ENCODE measurements at regions not wholly inside any gene's neighbourhood (a gene's known extent, or its start where the extent isn't known, plus 50 kb on each side); places are given as distances from the start of the nearest gene placed in this dataset.

DNA sequence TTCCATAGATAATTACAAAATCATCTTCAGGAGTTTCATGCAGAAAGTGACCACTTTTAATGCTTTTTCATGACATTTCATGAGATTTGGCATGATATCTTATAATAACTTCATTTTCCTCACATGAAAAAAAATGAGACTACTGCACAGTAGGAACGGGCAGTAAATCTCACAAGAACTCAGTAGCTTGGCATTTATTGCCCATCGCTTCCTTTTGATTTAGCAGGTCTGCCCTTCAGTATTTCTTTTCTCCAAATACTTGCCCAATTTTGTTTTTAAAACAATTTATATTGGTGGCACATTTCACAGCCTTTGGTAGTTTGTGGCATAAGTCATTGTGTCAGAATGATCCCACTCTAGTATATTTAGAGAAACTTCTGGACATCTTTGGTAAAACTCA, 711.8 kb upstream of the CHD1 start:
- no CpG with 5 or more reads among the region's 2 CpGs for WGBS (ENCODE audit: extremely low coverage, insufficient read length, low lambda C conversion rate)
- Histone ChIP-seq H3K9ac (ENCODE audit: extremely low read depth, insufficient read length, low read length) (no peak overlapping the region), H3K4ac (ENCODE audit: low read depth, low read length) (no peak overlapping the region), H3K27me3 (ENCODE audit: insufficient read depth, low read length) (no peaks in the 10 kb centered on the region), H3K4me1 (ENCODE audit: insufficient read depth, low read length) (no peaks in the 10 kb centered on the region), H3K18ac (ENCODE audit: insufficient read length, low read depth, low read length) (no peak overlapping the region), H3K79me1 (ENCODE audit: insufficient read depth, low read depth, low read length, poor library complexity, severe bottlenecking) (no peaks in the 10 kb centered on the region), H3K56ac (ENCODE audit: insufficient read length, low read depth, low read length) (no peak overlapping the region), H4K91ac (ENCODE audit: insufficient read length, low read depth, low read length) (no peak overlapping the region), H3K27ac (ENCODE audit: insufficient read length, low read depth, low read length) (no peak overlapping the region), H3K23ac (ENCODE audit: insufficient read length, low read depth, low read length) (no peak overlapping the region), H2AFZ (ENCODE audit: low read length) (no peak overlapping the region), H2BK5ac (ENCODE audit: insufficient read length, low read length) (no peak overlapping the region), H4K8ac (replicated peaks; ENCODE audit: insufficient read length, low read depth, low read length) (no peak overlapping the region), H2BK120ac (ENCODE audit: low read depth, low read length, poor library complexity, severe bottlenecking) (no peak overlapping the region), H4K20me1 (ENCODE audit: control insufficient read depth, insufficient read depth, insufficient read length) (no peaks in the 10 kb centered on the region), H4K5ac (ENCODE audit: insufficient read length, low read depth, low read length) (no peak overlapping the region), H2BK20ac (ENCODE audit: low read depth, low read length, poor library complexity, severe bottlenecking) (no peak overlapping the region), H3K14ac (ENCODE audit: insufficient read depth, low read length) (no peak overlapping the region), H3K23me2 (ENCODE audit: insufficient read length, low read depth, low read length, poor library complexity, severe bottlenecking) (no peaks in the 10 kb centered on the region), H2BK15ac (ENCODE audit: low read depth, low read length) (no peak overlapping the region), H2AK5ac (ENCODE audit: insufficient read length, low read length) (no peak overlapping the region), H3K9me3 (ENCODE audit: control insufficient read depth, low read depth, low read length) (no peaks in the 10 kb centered on the region), H3K79me2 (ENCODE audit: insufficient read depth, low read length) (no peaks in the 10 kb centered on the region), H3K4me2 (ENCODE audit: insufficient read depth, insufficient read length, low read length) (no peak overlapping the region), H2BK12ac (ENCODE audit: insufficient read length, low read depth, low read length) (no peak overlapping the region), H3T11ph (ENCODE audit: low read length) (no peak overlapping the region)
- Mint-ChIP-seq H3K4me3 (no peak overlapping the region), H3K27me3 (ENCODE audit: low read depth) (no peaks in the 10 kb centered on the region), H3K27ac (no peak overlapping the region), H3K9me3 (peaks cover 0 to 3% of the 10 kb centered on the region in 2 experiments; a peak in 1 of 5 replicates), H3K4me1 (no peaks in the 10 kb centered on the region), H3K36me3 (ENCODE audit: insufficient read depth in 1 of 3, low read depth in 3 of 3) (no peaks in the 10 kb centered on the region)
- DNase-seq: no peak
- TF ChIP-seq, protein P1, sequence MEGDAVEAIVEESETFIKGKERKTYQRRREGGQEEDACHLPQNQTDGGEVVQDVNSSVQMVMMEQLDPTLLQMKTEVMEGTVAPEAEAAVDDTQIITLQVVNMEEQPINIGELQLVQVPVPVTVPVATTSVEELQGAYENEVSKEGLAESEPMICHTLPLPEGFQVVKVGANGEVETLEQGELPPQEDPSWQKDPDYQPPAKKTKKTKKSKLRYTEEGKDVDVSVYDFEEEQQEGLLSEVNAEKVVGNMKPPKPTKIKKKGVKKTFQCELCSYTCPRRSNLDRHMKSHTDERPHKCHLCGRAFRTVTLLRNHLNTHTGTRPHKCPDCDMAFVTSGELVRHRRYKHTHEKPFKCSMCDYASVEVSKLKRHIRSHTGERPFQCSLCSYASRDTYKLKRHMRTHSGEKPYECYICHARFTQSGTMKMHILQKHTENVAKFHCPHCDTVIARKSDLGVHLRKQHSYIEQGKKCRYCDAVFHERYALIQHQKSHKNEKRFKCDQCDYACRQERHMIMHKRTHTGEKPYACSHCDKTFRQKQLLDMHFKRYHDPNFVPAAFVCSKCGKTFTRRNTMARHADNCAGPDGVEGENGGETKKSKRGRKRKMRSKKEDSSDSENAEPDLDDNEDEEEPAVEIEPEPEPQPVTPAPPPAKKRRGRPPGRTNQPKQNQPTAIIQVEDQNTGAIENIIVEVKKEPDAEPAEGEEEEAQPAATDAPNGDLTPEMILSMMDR (conservative IDR thresholded peaks at IDR 0.05): no peak
